NB4 (cell line): ENCODE measurements at regions not wholly inside any gene's neighbourhood (a gene's known extent, or its start where the extent isn't known, plus 50 kb on each side); places are given as distances from the start of the nearest gene placed in this dataset.

Source experiments
- CTCF ChIP-seq: IDR thresholded peaks from one replicate; pipeline ENCODE4 v1.5.1; 2012; ENCODE audit warnings: low read depth, low read length
- MAX ChIP-seq: IDR thresholded peaks from 2 replicates; pipeline ENCODE4 v1.6.1; 2011; ENCODE audit warnings: low read depth, low read length
- MYC ChIP-seq: IDR thresholded peaks from 2 replicates; pipeline ENCODE4 v1.6.1; 2011; ENCODE audit warnings: low read depth, low read length
- POLR2A ChIP-seq: IDR thresholded peaks from 2 replicates; pipeline ENCODE4 v1.6.1; 2011; ENCODE audit warnings: mild to moderate bottlenecking; ENCODE audit not compliant: insufficient read length; ENCODE audit errors: extremely low read depth

DNA sequence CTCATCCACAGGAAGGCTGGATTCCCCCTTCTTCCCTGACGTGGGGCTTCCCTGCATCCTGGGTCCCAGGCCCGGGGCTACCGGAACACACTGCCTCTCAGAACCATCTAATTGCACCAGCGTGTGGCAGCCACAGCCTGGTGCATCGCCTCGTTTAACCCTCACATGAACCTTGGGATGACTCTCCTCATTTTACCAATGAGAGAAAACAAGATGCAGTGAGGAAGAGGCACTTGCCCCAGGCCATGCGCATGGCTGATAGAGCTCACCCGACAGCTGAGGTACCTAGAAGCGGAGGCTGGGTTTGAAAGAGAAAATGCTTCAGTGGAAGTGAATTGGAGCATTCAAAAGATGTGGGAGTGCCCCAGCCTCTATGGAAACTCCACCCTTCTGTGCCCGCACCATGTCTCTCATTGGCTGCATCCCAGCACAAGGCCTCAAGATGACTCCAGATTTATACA, 162.3 kb downstream of the KATNIP start:
- no peak for TF ChIP-seq CTCF
- no peak for TF ChIP-seq MYC
- no peak for TF ChIP-seq MAX
- no peak for TF ChIP-seq POLR2A
